B cell (primary cell): ENCODE measurements at regions not wholly inside any gene's neighbourhood (a gene's known extent, or its start where the extent isn't known, plus 50 kb on each side); places are given as distances from the start of the nearest gene placed in this dataset.

Source experiments
- EZH2 ChIP-seq: IDR thresholded peaks from 2 replicates; pipeline ENCODE4 v1.6.1; 2012; ENCODE audit warnings: borderline replicate concordance, low read depth, mild to moderate bottlenecking, moderate library complexity, low read length; ENCODE audit not compliant: insufficient read depth, poor library complexity, severe bottlenecking
- TF ChIP-seq, protein P1 (sequence below): fragments of 200-600 bp; IDR thresholded peaks from one replicate; pipeline ENCODE4 v1.8.0; 2022; ENCODE audit warnings: antibody characterized with exemption, mild to moderate bottlenecking

DNA sequence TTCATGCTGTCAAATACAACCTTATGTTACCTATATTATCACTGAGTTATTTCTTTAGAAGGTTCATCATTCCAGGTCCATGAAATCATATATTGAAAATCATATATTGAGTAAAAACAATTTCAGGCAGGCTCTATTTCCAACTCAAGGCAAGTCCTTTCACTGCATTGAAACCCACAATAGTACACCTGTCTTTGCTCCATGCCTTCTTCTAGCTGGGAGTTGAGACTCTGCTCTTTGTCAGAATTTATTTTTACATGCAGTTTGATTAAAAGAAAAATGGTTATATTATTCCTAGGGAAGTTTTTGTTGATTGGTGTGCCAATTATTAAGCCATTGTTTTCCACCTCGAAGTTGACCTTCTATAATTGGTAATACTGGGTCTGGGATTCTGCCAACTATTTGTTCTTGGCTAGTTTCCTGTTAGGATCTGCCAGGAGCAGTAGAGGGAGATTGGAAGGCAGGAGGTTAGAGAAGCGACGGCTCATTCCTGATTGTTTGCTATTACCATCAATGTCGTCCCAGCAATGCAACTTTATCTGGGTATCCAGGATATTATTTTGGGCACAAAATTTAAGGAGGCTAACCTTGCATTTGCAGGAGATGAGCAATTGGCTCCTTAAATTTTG lies 79.5 kb upstream of the MIS18BP1 start:
- TF ChIP-seq, protein P1, sequence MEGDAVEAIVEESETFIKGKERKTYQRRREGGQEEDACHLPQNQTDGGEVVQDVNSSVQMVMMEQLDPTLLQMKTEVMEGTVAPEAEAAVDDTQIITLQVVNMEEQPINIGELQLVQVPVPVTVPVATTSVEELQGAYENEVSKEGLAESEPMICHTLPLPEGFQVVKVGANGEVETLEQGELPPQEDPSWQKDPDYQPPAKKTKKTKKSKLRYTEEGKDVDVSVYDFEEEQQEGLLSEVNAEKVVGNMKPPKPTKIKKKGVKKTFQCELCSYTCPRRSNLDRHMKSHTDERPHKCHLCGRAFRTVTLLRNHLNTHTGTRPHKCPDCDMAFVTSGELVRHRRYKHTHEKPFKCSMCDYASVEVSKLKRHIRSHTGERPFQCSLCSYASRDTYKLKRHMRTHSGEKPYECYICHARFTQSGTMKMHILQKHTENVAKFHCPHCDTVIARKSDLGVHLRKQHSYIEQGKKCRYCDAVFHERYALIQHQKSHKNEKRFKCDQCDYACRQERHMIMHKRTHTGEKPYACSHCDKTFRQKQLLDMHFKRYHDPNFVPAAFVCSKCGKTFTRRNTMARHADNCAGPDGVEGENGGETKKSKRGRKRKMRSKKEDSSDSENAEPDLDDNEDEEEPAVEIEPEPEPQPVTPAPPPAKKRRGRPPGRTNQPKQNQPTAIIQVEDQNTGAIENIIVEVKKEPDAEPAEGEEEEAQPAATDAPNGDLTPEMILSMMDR: no peak
- no peak for TF ChIP-seq EZH2
